ENCODE measurements at regions not wholly inside any gene's neighbourhood (a gene's known extent, or its start where the extent isn't known, plus 50 kb on each side); places are given as distances from the start of the nearest gene placed in this dataset.
"Not testable (repeated sequence)": the region's sequence is repeated elsewhere in the genome, so short reads cannot be mapped to it uniquely, and the experiment has no call there.

- DNase-seq: no peak
Observed at GRCh38 chr4:159006202-159006601, 96.7 kb upstream of the RAPGEF2 start.

GRCh38 chr4:159008671-159009070 is 94.2 kb upstream of the RAPGEF2 start:
- no peak for DNase-seq

GRCh38 chr4:159009521-159009920 is 93.4 kb upstream of the RAPGEF2 start:
- no peak for DNase-seq

- DNase-seq: no peak
Observed at GRCh38 chr4:159010100-159010499, 92.8 kb upstream of the RAPGEF2 start.

GRCh38 chr4:159010563-159011260 is 92.2 kb upstream of the RAPGEF2 start:
- no peak for DNase-seq

- no peak for DNase-seq
Observed at GRCh38 chr4:159012381-159012780, 90.5 kb upstream of the RAPGEF2 start.

- no peak for DNase-seq
Observed at GRCh38 chr4:159013692-159014091, 89.2 kb upstream of the RAPGEF2 start.

GRCh38 chr4:159014859-159015258 is 88.0 kb upstream of the RAPGEF2 start:
- DNase-seq: no peak

- DNase-seq: no peak
Observed at GRCh38 chr4:159015841-159016240, 87.0 kb upstream of the RAPGEF2 start.

GRCh38 chr4:159016593-159017024 is 86.3 kb upstream of the RAPGEF2 start:
- no peak for DNase-seq

GRCh38 chr4:159017323-159018026 is 85.4 kb upstream of the RAPGEF2 start:
- DNase-seq: no peak

- DNase-seq: no peak
Observed at GRCh38 chr4:159018062-159018629, 84.7 kb upstream of the RAPGEF2 start.

GRCh38 chr4:159019356-159019755 is 83.5 kb upstream of the RAPGEF2 start:
- no peak for DNase-seq

- DNase-seq: no peak
Observed at GRCh38 chr4:159021597-159022385, 81.1 kb upstream of the RAPGEF2 start.

GRCh38 chr4:159023741-159024140 is 79.1 kb upstream of the RAPGEF2 start:
- no peak for DNase-seq

- no peak for DNase-seq
Observed at GRCh38 chr4:159024266-159024665, 78.6 kb upstream of the RAPGEF2 start.

GRCh38 chr4:159024828-159025227 is 78.1 kb upstream of the RAPGEF2 start:
- DNase-seq: no peak

- DNase-seq: no peak
Observed at GRCh38 chr4:159026329-159026728, 76.5 kb upstream of the RAPGEF2 start.

- no peak for DNase-seq
Observed at GRCh38 chr4:159027535-159027934, 75.3 kb upstream of the RAPGEF2 start.

GRCh38 chr4:159029481-159029880 is 73.4 kb upstream of the RAPGEF2 start:
- DNase-seq: no peak

- DNase-seq: not testable (repeated sequence)
Observed at GRCh38 chr4:159030297-159030696, 72.6 kb upstream of the RAPGEF2 start.

- no peak for DNase-seq
Observed at GRCh38 chr4:159035570-159035969, 67.3 kb upstream of the RAPGEF2 start.

- DNase-seq: no peak
Observed at GRCh38 chr4:159038536-159038935, 64.3 kb upstream of the RAPGEF2 start.
